Stimulated activated naive CD4-positive, alpha-beta T cell (primary cell): ENCODE measurements at regions not wholly inside any gene's neighbourhood (a gene's known extent, or its start where the extent isn't known, plus 50 kb on each side); places are given as distances from the start of the nearest gene placed in this dataset.
A peak's percentile ranks its signal among the peaks of the same experiment; 100 is the strongest.
"Not testable (repeated sequence)": the region's sequence is repeated elsewhere in the genome, so short reads cannot be mapped to it uniquely, and the experiment has no call there.

Source experiments
- DNase-seq, 6 experiments: peaks; one replicate each; lab custom pipeline; 2025; lab: John Stamatoyannopoulos, UW

DNA sequence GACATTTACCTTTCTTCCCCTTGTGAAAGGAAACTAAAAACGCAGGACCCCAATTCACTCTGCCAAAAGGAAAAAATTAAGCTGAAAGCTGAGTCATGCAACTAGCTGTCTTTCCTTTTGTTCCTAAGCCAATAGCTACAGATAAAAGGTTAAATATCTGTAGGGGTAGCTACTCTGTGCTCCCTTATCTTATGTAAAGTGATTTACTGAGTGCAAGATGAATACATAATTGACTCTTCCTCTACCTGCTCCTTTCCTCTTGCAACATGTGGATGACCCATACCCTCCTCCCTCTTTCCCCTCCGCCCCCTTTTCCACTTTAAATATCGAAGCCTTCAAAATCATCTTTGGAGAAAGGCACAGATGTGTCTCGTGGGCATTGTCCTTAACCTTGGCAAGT lies 68.0 kb upstream of the ZNF157 start:
- no peak for DNase-seq

DNA sequence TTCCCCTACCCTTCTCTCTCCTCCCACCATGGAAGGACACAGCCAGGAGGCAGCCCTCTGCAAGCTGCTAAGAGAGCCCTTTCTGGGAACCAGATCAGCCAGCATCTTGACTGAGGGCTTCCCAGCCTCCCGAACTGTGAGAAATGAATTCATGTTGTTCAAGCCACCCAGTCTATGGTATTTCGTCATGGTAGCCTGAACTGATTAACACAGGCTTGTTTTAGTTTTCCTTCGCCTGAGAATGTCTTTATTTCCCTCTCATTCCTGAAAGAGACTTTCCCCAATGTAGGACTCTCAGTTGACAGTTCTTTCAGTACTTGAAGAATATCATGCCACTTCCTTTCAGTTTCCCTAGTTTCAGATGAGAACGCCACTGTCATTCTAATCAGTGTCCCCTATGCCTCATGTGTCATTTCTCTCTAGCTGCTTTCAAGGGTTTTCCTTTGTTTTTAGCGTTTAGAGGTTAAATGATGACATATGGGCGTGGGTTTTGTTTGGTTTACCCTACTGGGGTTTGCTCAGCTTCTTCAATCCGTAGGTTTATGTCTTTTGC lies 63.8 kb upstream of the ZNF157 start:
- not testable (repeated sequence) for DNase-seq

DNA sequence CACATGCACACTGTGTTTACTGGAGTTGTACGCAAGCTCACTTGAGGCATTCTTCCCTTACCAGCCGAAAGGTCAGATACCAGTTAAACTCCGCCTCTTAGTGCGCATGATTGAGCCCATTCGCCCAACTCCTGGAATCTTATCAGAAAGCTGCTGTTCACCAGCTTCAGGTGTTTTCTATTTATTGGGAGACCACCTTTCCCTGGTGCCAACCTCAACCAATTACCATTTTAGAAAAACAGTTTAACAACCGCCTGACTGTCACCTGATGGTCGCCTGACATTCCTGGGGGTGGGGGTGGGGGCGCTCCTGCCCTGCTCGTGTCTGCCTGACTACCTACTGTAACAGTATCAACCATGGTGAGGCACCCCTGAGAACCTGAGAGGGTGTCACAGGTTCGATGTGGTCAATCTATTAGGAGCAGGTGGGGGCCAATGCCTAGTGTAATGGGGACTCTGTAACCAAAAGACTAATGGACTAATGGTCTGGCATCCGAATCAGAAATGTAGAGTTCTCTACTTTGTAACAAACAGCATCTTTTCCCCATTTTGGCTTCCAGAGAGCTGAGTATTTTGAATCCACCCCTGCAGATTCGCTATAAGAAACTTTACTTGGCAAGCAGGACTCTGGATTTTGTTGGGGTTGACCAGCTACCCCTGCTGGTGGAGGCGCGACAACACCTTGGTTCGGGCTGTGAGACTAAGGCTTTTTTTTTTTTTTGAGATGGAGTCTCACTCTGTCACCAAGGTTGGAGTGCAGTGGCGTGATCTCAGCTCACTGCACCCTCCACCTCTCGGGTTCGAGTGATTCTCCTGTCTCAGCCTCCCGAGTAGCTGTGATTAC lies 58.2 kb upstream of the ZNF157 start:
- peak; percentile 6 to 54 (median 16) for DNase-seq

DNA sequence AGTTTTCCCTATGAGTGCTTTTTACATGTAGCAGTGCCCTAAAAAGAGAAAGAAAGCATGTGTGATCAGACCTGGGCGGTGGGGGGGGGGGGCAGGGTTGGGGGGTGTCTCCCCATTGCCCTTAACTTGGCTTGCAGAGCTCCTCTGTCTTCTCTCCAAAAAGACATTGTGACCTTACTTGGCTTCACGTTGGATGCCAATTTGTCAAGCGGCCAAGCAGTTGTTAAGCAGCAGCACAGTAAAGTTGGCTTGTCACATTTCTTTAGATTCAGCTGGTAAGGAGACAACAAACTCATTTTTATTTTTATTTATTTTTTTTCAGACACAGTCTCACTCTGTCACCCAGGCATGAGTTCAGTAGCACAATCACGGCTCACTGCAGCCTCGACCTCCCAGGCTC lies 57.3 kb upstream of the ZNF157 start:
- no peak for DNase-seq

DNA sequence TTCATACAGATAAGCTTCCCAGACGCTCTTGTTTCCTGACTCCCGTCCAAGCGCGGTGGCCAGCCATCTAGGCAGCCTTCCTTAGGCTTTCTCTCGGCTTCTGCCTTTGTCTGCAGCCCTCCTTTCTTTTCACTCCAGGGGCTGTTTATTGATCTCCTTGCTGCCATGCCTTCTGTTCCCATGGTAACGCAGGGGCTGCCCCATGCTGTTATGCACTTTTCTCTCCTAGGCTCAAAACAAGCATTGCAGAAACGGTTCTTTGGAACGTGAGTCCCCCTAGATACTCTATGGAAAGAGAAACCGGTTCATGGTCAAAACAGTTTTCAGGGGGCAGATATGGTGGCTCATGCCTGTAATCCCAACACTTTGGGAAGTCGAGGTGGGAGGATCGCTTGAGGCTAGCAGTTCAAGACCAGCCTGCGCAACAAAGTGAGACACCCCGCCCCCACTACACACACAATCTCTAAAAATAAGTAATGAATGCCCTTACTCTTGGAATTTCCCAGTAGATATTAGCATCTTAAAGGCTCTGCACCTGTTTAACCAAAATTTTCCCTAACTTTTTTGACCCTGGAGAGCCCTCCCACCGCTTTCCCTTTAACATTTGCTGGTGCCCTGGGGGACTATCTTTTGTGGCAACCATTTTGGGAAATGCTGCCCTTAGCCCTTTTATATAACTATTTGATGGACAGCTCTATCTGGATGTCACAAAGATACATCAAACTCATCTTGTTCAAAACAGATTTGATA lies 53.9 kb upstream of the ZNF157 start:
- DNase-seq = no peak
